ENCODE measurements at regions not wholly inside any gene's neighbourhood (a gene's known extent, or its start where the extent isn't known, plus 50 kb on each side); places are given as distances from the start of the nearest gene placed in this dataset.
A peak's percentile ranks its signal among the peaks of the same experiment; 100 is the strongest.

DNA sequence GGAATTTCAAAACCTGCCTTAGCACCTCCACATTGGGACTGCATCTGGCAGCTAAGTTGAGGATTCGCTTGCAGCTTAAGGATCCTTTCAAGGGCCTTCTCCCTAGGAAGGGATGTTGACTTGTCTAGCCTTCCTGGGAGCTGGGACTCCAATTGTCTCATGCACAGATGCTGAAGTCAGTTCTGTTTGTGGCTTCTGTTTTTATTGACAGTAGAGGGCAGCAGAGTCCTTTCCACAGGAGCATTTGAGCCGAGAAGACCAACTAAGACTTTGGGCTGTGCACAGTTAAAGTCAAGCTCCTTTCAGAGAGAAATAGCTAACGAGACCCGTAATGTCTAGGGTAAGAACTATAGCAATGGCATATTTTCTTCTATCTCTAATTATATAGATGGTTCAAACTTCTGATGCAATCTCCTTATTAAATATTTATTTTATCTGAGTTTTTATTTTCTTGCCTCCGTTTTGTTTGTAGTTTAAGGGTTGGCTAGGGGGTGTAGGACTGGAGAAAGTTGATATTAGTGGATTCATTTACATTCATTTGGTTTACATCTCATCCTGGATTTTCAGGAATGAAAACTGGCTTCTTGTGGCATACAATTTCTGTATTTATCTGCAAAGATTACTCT is 59.7 kb upstream of the KBTBD8 start:
- no peak overlapping the region for H3K27ac ChIP-seq (ENCODE audit: low read length)
- no peaks in the 10 kb centered on the region for H4K20me1 ChIP-seq (ENCODE audit: low read length)
- no peak overlapping the region for H3K4me3 ChIP-seq (ENCODE audit: low read length)
- ChIA-PET POLR2A (ENCODE audit: unreplicated experiment) (no interaction called here), CTCF (interaction anchor here (0.5 to 1.0 kb wide), 3 partner anchors 12 to 1939 kb away, joined by 3 to 4 read pairs (median 3); no protein-coding TSS in a partner anchor)
- intact Hi-C loops (cut with micrococcal nuclease) = loop anchor here (1.0 to 5.0 kb wide), 2 partner anchors 99 to 1939 kb away; no protein-coding TSS in a partner anchor
- no peaks in the 10 kb centered on the region for H3K9me2 ChIP-seq (replicated peaks; ENCODE audit: low read length)
- H3F3A ChIP-seq (ENCODE audit: low read length, unreplicated experiment) = no peaks in the 10 kb centered on the region
- no TSS peak for BruUV-seq (replicated peaks)
- H3K9ac ChIP-seq (ENCODE audit: low read length) = no peak overlapping the region
- ATAC-seq (peak; percentile 76), DNase-seq (peak; percentile 55)
- H3K27me3 ChIP-seq (ENCODE audit: low read length) = no peaks in the 10 kb centered on the region
- TF ChIP-seq EZH2phosphoT487 (IDR thresholded peaks at IDR 0.05; ENCODE audit: borderline replicate concordance, low read length) (no peak), CTCF (conservative IDR thresholded peaks at IDR 0.05; ENCODE audit: low read depth, low read length) (peak; percentile 54)
- no peaks in the 10 kb centered on the region for H3K36me3 ChIP-seq (ENCODE audit: low read depth, low read length)
- no peaks in the 10 kb centered on the region for H3K9me3 ChIP-seq (ENCODE audit: low read length)
- H3K4me1 ChIP-seq (ENCODE audit: insufficient read depth, low read length) = no peaks in the 10 kb centered on the region
- no peak overlapping the region for H3K4me2 ChIP-seq (ENCODE audit: low read length)
- no peaks in the 10 kb centered on the region for H3K79me2 ChIP-seq (ENCODE audit: low read length)
- no peak overlapping the region for H2AFZ ChIP-seq (ENCODE audit: low read length)

- no peak for ATAC-seq
- no peaks in the 10 kb centered on the region for H3K9me2 ChIP-seq (replicated peaks; ENCODE audit: low read length)
- no peak overlapping the region for H3K27ac ChIP-seq (ENCODE audit: low read length)
- no peak overlapping the region for H3K4me2 ChIP-seq (ENCODE audit: low read length)
- POLR2A ChIA-PET (ENCODE audit: unreplicated experiment) = no interaction called here
- no peaks in the 10 kb centered on the region for H3K79me2 ChIP-seq (ENCODE audit: low read length)
- TF ChIP-seq EZH2 (IDR thresholded peaks at IDR 0.05; ENCODE audit: low read length, unreplicated experiment) = no peak
- no peak for TF ChIP-seq EZH2phosphoT487 (IDR thresholded peaks at IDR 0.05; ENCODE audit: borderline replicate concordance, low read length)
- TF ChIP-seq CTCF (conservative IDR thresholded peaks at IDR 0.05; ENCODE audit: low read depth, low read length) = no peak
- no peak overlapping the region for H3K4me3 ChIP-seq (ENCODE audit: low read length)
- H4K20me1 ChIP-seq (ENCODE audit: low read length) = no peaks in the 10 kb centered on the region
- H3K9me3 ChIP-seq (ENCODE audit: low read length) = no peaks in the 10 kb centered on the region
- H3K9ac ChIP-seq (ENCODE audit: low read length) = no peak overlapping the region
- no peaks in the 10 kb centered on the region for H3K4me1 ChIP-seq (ENCODE audit: insufficient read depth, low read length)
- no peaks in the 10 kb centered on the region for H3F3A ChIP-seq (ENCODE audit: low read length, unreplicated experiment)
- BruUV-seq (replicated peaks) = no TSS peak
- DNase-seq = no peak
- CTCF ChIA-PET = no interaction called here
- H3K27me3 ChIP-seq (ENCODE audit: low read length) = peaks cover 5% of the 10 kb centered on the region; the same call in 1 of the 2 replicates
- H2AFZ ChIP-seq (ENCODE audit: low read length) = no peak overlapping the region
- intact Hi-C loops (cut with micrococcal nuclease) = no loop called here
- H3K36me3 ChIP-seq (ENCODE audit: low read depth, low read length) = no peaks in the 10 kb centered on the region
These were observed 50.1 kb upstream of the KBTBD8 start for GRCh38 chr3:66948041-66948440.
